ENCODE measurements at regions not wholly inside any gene's neighbourhood (a gene's known extent, or its start where the extent isn't known, plus 50 kb on each side); places are given as distances from the start of the nearest gene placed in this dataset.

- ChIA-PET POLR2A (no interaction called here), CTCF (no interaction called here)
- H3K9me3 ChIP-seq, result no peaks in the 10 kb centered on the region
- no peak for TF ChIP-seq MAZ (IDR thresholded peaks at IDR 0.05; ENCODE audit: borderline replicate concordance, low read depth, low read length)
- TF ChIP-seq GATA3 (IDR thresholded peaks at IDR 0.05; ENCODE audit: borderline replicate concordance), result no peak
- TF ChIP-seq HOXB13 (CRISPR knock-in tag; IDR thresholded peaks at IDR 0.05; ENCODE audit: low read depth), result no peak
- no peak for TF ChIP-seq SMC3 (IDR thresholded peaks at IDR 0.05)
- TF ChIP-seq ATOH8 (CRISPR knock-in tag; IDR thresholded peaks at IDR 0.05; ENCODE audit: low read depth), result no peak
- no peak for TF ChIP-seq HDAC2 (IDR thresholded peaks at IDR 0.05)
- TF ChIP-seq PBX3 (IDR thresholded peaks at IDR 0.05), result no peak
- no peak for TF ChIP-seq EP300 (IDR thresholded peaks at IDR 0.05)
- no peak for TF ChIP-seq FOXS1 (CRISPR knock-in tag; IDR thresholded peaks at IDR 0.05)
- TF ChIP-seq EHMT2 (IDR thresholded peaks at IDR 0.05; ENCODE audit: low read depth), result no peak
- DNase-seq (ENCODE audit: low read depth in 1 of 2, low spot score in 1 of 2) (no peak), FAIRE-seq (no peak), ATAC-seq (no peak)
- H3K27ac ChIP-seq, result no peak overlapping the region
- no peak overlapping the region for H3K4me2 ChIP-seq
- H3K4me1 ChIP-seq, result no peaks in the 10 kb centered on the region
- H3K4me3 ChIP-seq, result no peak overlapping the region
- WGBS (ENCODE audit: missing lambda C conversion rate), result 13% methylated on average over 3 of the region's 3 CpGs
Observed at GRCh38 chr4:95660719-95661118, 111.9 kb upstream of the UNC5C start.

GRCh38 chr4:95651891-95652290 lies 103.1 kb upstream of the UNC5C start:
- DNase-seq (ENCODE audit: low read depth in 1 of 2, low spot score in 1 of 2) (no peak), FAIRE-seq (no peak), ATAC-seq (no peak)
- POLR2A ChIA-PET, result no interaction called here
- WGBS (ENCODE audit: missing lambda C conversion rate), result 38% methylated on average over 1 of the region's 1 CpG
- no peak overlapping the region for H3K4me3 ChIP-seq
- H3K9me3 ChIP-seq, result no peaks in the 10 kb centered on the region; the same call in 2 of the 3 replicates
- no peak overlapping the region for H3K4me2 ChIP-seq
- no peaks in the 10 kb centered on the region for H3K4me1 ChIP-seq
- CTCF ChIA-PET, result no interaction called here
- H3K27ac ChIP-seq, result no peak overlapping the region
- no peak for TF ChIP-seq PHF8 (IDR thresholded peaks at IDR 0.05; ENCODE audit: borderline replicate concordance, low read depth)
- TF ChIP-seq JUNB (IDR thresholded peaks at IDR 0.05), result no peak
- no peak for TF ChIP-seq HOXB5 (CRISPR knock-in tag; IDR thresholded peaks at IDR 0.05)
- no peak for TF ChIP-seq FOXS1 (CRISPR knock-in tag; IDR thresholded peaks at IDR 0.05)
- TF ChIP-seq CBX8 (IDR thresholded peaks at IDR 0.05), result no peak
- no peak for TF ChIP-seq TFCP2L1 (CRISPR knock-in tag; IDR thresholded peaks at IDR 0.05)
- TF ChIP-seq ZSCAN20 (CRISPR knock-in tag; IDR thresholded peaks at IDR 0.05), result no peak
- no peak for TF ChIP-seq SREBF2 (IDR thresholded peaks at IDR 0.05)

GRCh38 chr4:95644417-95644816 lies 95.6 kb upstream of the UNC5C start:
- H3K9me3 ChIP-seq, result no peaks in the 10 kb centered on the region
- H3K4me1 ChIP-seq, result no peaks in the 10 kb centered on the region
- ATAC-seq (no peak), DNase-seq (ENCODE audit: low read depth in 1 of 2, low spot score in 1 of 2) (no peak), FAIRE-seq (no peak)
- CTCF ChIA-PET, result interaction anchor here (0.6 kb wide), 1 partner anchor 39 kb away, joined by 3 read pairs; no protein-coding TSS in a partner anchor
- H3K4me3 ChIP-seq, result no peak overlapping the region
- no peak for TF ChIP-seq SMC3 (IDR thresholded peaks at IDR 0.05)
- no peak for TF ChIP-seq NFE2L2 (conservative IDR thresholded peaks at IDR 0.05; ENCODE audit: low read length)
- no peak for TF ChIP-seq POLR2AphosphoS2 (conservative IDR thresholded peaks at IDR 0.05; ENCODE audit: low read length)
- TF ChIP-seq KDM5A (IDR thresholded peaks at IDR 0.05), result no peak
- no peak for TF ChIP-seq ZNF302 (CRISPR knock-in tag; IDR thresholded peaks at IDR 0.05)
- no peak for TF ChIP-seq MAFK (IDR thresholded peaks at IDR 0.05; ENCODE audit: partially characterized antibody)
- TF ChIP-seq ZSCAN20 (CRISPR knock-in tag; IDR thresholded peaks at IDR 0.05), result no peak
- no peak for TF ChIP-seq KDM1A (IDR thresholded peaks at IDR 0.05; ENCODE audit: low read depth)
- no peak for TF ChIP-seq CBX2 (IDR thresholded peaks at IDR 0.05; ENCODE audit: borderline replicate concordance, low read depth)
- no peak for TF ChIP-seq ZC3H11A (IDR thresholded peaks at IDR 0.05)
- no peak for TF ChIP-seq MAZ (IDR thresholded peaks at IDR 0.05; ENCODE audit: borderline replicate concordance, low read depth, low read length)
- TF ChIP-seq HDAC2 (IDR thresholded peaks at IDR 0.05), result no peak
- no peak for TF ChIP-seq CBX8 (IDR thresholded peaks at IDR 0.05)
- TF ChIP-seq PBX3 (IDR thresholded peaks at IDR 0.05), result no peak
- POLR2A ChIA-PET, result no interaction called here
- no peak overlapping the region for H3K27ac ChIP-seq
- H3K4me2 ChIP-seq, result no peak overlapping the region
